ENCODE measurements at regions not wholly inside any gene's neighbourhood (a gene's known extent, or its start where the extent isn't known, plus 50 kb on each side); places are given as distances from the start of the nearest gene placed in this dataset.

DNA sequence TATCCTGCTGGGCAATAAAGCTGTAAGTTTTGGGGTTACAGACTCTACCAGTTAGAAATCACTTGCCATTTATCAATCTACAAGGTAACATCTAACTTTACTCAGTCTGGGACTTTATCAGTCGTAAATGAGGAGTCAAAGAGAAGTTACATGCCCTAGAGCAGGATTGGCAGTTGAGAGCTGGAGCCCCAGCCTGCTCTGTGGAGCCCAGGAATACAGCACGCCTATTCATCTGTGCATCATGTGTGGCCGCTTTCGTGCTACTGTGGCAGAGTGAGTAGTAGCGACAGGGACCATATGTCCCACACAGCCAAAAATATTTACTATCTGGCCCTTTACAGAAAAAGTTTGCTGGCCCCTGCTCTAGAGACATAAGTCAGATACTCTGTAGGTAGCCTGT lies 152.5 kb upstream of the NTRK2 start:
- intact Hi-C loops (cut with micrococcal nuclease), result no loop called here
- ATAC-seq (no peak), DNase-seq (ENCODE audit: low read depth, low spot score) (no peak)
- H3K9me2 ChIP-seq (ENCODE audit: insufficient read depth), result no peaks in the 10 kb centered on the region
- POLR2A ChIA-PET, result no interaction called here
- BruUV-seq (replicated peaks), result no TSS peak
- H3K79me2 ChIP-seq (ENCODE audit: insufficient read depth, low read length), result no peaks in the 10 kb centered on the region
- CTCF ChIA-PET, result no interaction called here
- H3K27me3 ChIP-seq (ENCODE audit: insufficient read depth, low read length), result no peaks in the 10 kb centered on the region
- H3K27ac ChIP-seq (ENCODE audit: low read depth, low read length), result no peak overlapping the region
- no peaks in the 10 kb centered on the region for H3K36me3 ChIP-seq (ENCODE audit: control insufficient read depth in 1 of 2, insufficient read depth in 2 of 2, low read length in 2 of 2)
- no peak overlapping the region for H2AFZ ChIP-seq (ENCODE audit: low read depth, low read length, poor library complexity, severe bottlenecking)
- no peak for TF ChIP-seq EGR1 (IDR thresholded peaks at IDR 0.05; ENCODE audit: low read depth)
- no peak for TF ChIP-seq TCF7L2 (IDR thresholded peaks at IDR 0.05; ENCODE audit: borderline replicate concordance, extremely low read depth, insufficient read depth, insufficient read length)
- no peak for TF ChIP-seq ZNF274 (IDR thresholded peaks at IDR 0.05; ENCODE audit: low read depth, low read length)
- no peak for TF ChIP-seq SRF (IDR thresholded peaks at IDR 0.05; ENCODE audit: low read depth)
- TF ChIP-seq FOSL1 (IDR thresholded peaks at IDR 0.05; ENCODE audit: low read depth), result no peak
- no peak for TF ChIP-seq JUND (IDR thresholded peaks at IDR 0.05)
- TF ChIP-seq POLR2A (IDR thresholded peaks at IDR 0.05; ENCODE audit: borderline replicate concordance, extremely low read depth, insufficient read depth, insufficient read length), result no peak
- no peak for TF ChIP-seq CBX3 (IDR thresholded peaks at IDR 0.05; ENCODE audit: low read depth)
- TF ChIP-seq, protein P1, sequence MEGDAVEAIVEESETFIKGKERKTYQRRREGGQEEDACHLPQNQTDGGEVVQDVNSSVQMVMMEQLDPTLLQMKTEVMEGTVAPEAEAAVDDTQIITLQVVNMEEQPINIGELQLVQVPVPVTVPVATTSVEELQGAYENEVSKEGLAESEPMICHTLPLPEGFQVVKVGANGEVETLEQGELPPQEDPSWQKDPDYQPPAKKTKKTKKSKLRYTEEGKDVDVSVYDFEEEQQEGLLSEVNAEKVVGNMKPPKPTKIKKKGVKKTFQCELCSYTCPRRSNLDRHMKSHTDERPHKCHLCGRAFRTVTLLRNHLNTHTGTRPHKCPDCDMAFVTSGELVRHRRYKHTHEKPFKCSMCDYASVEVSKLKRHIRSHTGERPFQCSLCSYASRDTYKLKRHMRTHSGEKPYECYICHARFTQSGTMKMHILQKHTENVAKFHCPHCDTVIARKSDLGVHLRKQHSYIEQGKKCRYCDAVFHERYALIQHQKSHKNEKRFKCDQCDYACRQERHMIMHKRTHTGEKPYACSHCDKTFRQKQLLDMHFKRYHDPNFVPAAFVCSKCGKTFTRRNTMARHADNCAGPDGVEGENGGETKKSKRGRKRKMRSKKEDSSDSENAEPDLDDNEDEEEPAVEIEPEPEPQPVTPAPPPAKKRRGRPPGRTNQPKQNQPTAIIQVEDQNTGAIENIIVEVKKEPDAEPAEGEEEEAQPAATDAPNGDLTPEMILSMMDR (IDR thresholded peaks at IDR 0.05 in 2 of 3, conservative IDR thresholded peaks at IDR 0.05 in 1 of 3; ENCODE audit: borderline replicate concordance in 1 of 3, insufficient read depth in 1 of 3, low read depth in 2 of 3, low read length in 2 of 3), result no peak
- TF ChIP-seq, protein P2, sequence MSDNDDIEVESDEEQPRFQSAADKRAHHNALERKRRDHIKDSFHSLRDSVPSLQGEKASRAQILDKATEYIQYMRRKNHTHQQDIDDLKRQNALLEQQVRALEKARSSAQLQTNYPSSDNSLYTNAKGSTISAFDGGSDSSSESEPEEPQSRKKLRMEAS (IDR thresholded peaks at IDR 0.05), result no peak
- TF ChIP-seq ZFX (IDR thresholded peaks at IDR 0.05), result no peak
- no peak overlapping the region for H3K9ac ChIP-seq (ENCODE audit: low read length)
- H3K4me2 ChIP-seq (ENCODE audit: low read length), result no peak overlapping the region
- H3K4me3 ChIP-seq (replicated peaks in 1 of 2; ENCODE audit: low read depth in 1 of 2, low read length in 2 of 2), result no peak overlapping the region
- no peaks in the 10 kb centered on the region for H3K9me3 ChIP-seq (ENCODE audit: control insufficient read depth in 1 of 2, insufficient read depth in 1 of 2, low read depth in 1 of 2, low read length in 2 of 2)
- H4K20me1 ChIP-seq (ENCODE audit: insufficient read depth), result no peaks in the 10 kb centered on the region
- RAD21 ChIA-PET (ENCODE audit: low non-redundant PET in 1 of 2, low total read pairs in 2 of 2, uncharacterized antibody in 2 of 2, unreplicated experiment in 2 of 2), result no interaction called here
- H3K4me1 ChIP-seq (ENCODE audit: control insufficient read depth in 1 of 2, insufficient read depth in 2 of 2, low read length in 2 of 2), result no peaks in the 10 kb centered on the region

Measured in HCT116 (cell line).